Natural killer cell (primary cell): ENCODE measurements at regions not wholly inside any gene's neighbourhood (a gene's known extent, or its start where the extent isn't known, plus 50 kb on each side); places are given as distances from the start of the nearest gene placed in this dataset.

ENCODE experiments used
- ATAC-seq, 3 donors: fragments of 150-1000 bp in 2 of 3; fragments of 200-7000 bp in 1 of 3; cut with Tn5 transposase; 1 replicate in 1 of 3; 2 replicates in 2 of 3; pipeline ENCODE4 v1.10.0; 2021; ENCODE audit warnings: mild to moderate bottlenecking in 2 of 3, moderate library complexity in 2 of 3
- DNase-seq, 2 donors: peaks; one replicate each; pipeline versions ENCODE4 v3.0.0 to v3.0.0-alpha.2; 2013 to 2021; ENCODE audit warnings: mixed read lengths in 1 of 2
- H3K27ac ChIP-seq: one replicate; pipeline ENCODE4 v1.5.1; 2013; ENCODE audit warnings: mild to moderate bottlenecking, low read length
- H3K27me3 ChIP-seq: one replicate; pipeline ENCODE4 v1.6.1; 2013; ENCODE audit warnings: low read length; ENCODE audit not compliant: control insufficient read depth, insufficient read depth
- H3K36me3 ChIP-seq: one replicate; pipeline ENCODE4 v1.6.1; 2013; ENCODE audit warnings: low read length; ENCODE audit not compliant: control insufficient read depth, insufficient read depth
- H3K4me1 ChIP-seq: one replicate; pipeline ENCODE4 v1.6.1; 2013; ENCODE audit warnings: low read length; ENCODE audit not compliant: control insufficient read depth, insufficient read depth
- H3K4me3 ChIP-seq: one replicate; pipeline ENCODE4 v1.5.1; 2013; ENCODE audit warnings: low read length
- H3K9me3 ChIP-seq: one replicate; pipeline ENCODE4 v1.6.1; 2013; ENCODE audit warnings: low read length; ENCODE audit not compliant: control insufficient read depth, insufficient read depth
- H3K27ac Mint-ChIP-seq, 2 donors: one replicate each; pipeline ENCODE4 v1.8.0; 2022; ENCODE audit warnings: mild to moderate bottlenecking in 2 of 2, mixed read lengths in 2 of 2, moderate library complexity in 1 of 2
- H3K27me3 Mint-ChIP-seq, 2 donors: one replicate each; pipeline ENCODE4 v1.8.0; 2022; ENCODE audit warnings: low read depth in 2 of 2, mixed read lengths in 2 of 2
- H3K36me3 Mint-ChIP-seq: one replicate; pipeline ENCODE4 v1.8.0; 2022; ENCODE audit warnings: mixed read lengths
- H3K4me1 Mint-ChIP-seq, 2 donors: one replicate each; pipeline ENCODE4 v1.8.0; 2022; ENCODE audit warnings: mixed read lengths in 2 of 2
- H3K4me3 Mint-ChIP-seq: one replicate; pipeline ENCODE4 v1.8.0; 2022; ENCODE audit warnings: mild to moderate bottlenecking, moderate library complexity, mixed read lengths
- H3K9me3 Mint-ChIP-seq, 2 donors: one replicate each; pipeline ENCODE4 v1.8.0; 2022; ENCODE audit warnings: mixed read lengths in 2 of 2
- WGBS: methylation state at CpG from one replicate; pipeline ENCODE4 v1.1.7; 2013; ENCODE audit warnings: missing lambda C conversion rate; ENCODE audit not compliant: insufficient coverage; 5-methylcytosine and 5-hydroxymethylcytosine counted together
- intact Hi-C: fragments of 100-400 bp; cut with micrococcal nuclease; formaldehyde crosslinking; loops from one replicate; pipeline ENCODE4 v1.14.2; 2022
- TF ChIP-seq, protein P1 (sequence below): fragments of 200-600 bp; IDR thresholded peaks from one replicate; pipeline ENCODE4 v1.8.0; 2022; ENCODE audit warnings: antibody characterized with exemption

GRCh38 chr3:139251529-139251928 lies 92.3 kb upstream of the MRPS22 start:
- TF ChIP-seq, protein P1, sequence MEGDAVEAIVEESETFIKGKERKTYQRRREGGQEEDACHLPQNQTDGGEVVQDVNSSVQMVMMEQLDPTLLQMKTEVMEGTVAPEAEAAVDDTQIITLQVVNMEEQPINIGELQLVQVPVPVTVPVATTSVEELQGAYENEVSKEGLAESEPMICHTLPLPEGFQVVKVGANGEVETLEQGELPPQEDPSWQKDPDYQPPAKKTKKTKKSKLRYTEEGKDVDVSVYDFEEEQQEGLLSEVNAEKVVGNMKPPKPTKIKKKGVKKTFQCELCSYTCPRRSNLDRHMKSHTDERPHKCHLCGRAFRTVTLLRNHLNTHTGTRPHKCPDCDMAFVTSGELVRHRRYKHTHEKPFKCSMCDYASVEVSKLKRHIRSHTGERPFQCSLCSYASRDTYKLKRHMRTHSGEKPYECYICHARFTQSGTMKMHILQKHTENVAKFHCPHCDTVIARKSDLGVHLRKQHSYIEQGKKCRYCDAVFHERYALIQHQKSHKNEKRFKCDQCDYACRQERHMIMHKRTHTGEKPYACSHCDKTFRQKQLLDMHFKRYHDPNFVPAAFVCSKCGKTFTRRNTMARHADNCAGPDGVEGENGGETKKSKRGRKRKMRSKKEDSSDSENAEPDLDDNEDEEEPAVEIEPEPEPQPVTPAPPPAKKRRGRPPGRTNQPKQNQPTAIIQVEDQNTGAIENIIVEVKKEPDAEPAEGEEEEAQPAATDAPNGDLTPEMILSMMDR = no peak

GRCh38 chr3:139252719-139253118 lies 91.1 kb upstream of the MRPS22 start:
- DNase-seq (no peak), ATAC-seq (no peak)
- no peak overlapping the region for H3K27ac ChIP-seq
- intact Hi-C loops = no loop called here
- H3K4me1 ChIP-seq = no peaks in the 10 kb centered on the region
- H3K27me3 ChIP-seq = no peaks in the 10 kb centered on the region
- no peaks in the 10 kb centered on the region for H3K9me3 ChIP-seq
- 84% methylated on average over 7 of the region's 7 CpGs for WGBS
- Mint-ChIP-seq H3K9me3 (peaks cover 0 to 2% of the 10 kb centered on the region in 2 donors), H3K27me3 (peaks cover 14 to 18% of the 10 kb centered on the region in 2 donors), H3K27ac (no peak overlapping the region), H3K36me3 (no peaks in the 10 kb centered on the region), H3K4me3 (no peak overlapping the region), H3K4me1 (no peaks in the 10 kb centered on the region)
- no peaks in the 10 kb centered on the region for H3K36me3 ChIP-seq
- H3K4me3 ChIP-seq = no peak overlapping the region
- TF ChIP-seq, protein P1 = no peak

More at GRCh38 chr3:139251529-139251928, 92.3 kb upstream of the MRPS22 start:
- no peak for DNase-seq
- H3K9me3 ChIP-seq = no peaks in the 10 kb centered on the region
- no peak overlapping the region for H3K4me3 ChIP-seq
- peaks cover 0 to 2% of the 10 kb centered on the region in 2 donors for H3K9me3 Mint-ChIP-seq
- no peak overlapping the region for H3K27ac ChIP-seq
- ATAC-seq = no peak
- no peaks in the 10 kb centered on the region for H3K27me3 ChIP-seq
- no peaks in the 10 kb centered on the region for H3K4me1 Mint-ChIP-seq
- intact Hi-C loops = no loop called here
- peaks cover 18 to 25% of the 10 kb centered on the region in 2 donors for H3K27me3 Mint-ChIP-seq
- H3K27ac Mint-ChIP-seq = no peak overlapping the region
- no peaks in the 10 kb centered on the region for H3K36me3 ChIP-seq
- 75% methylated on average over 4 of the region's 4 CpGs for WGBS
- H3K4me3 Mint-ChIP-seq = no peak overlapping the region
- no peaks in the 10 kb centered on the region for H3K36me3 Mint-ChIP-seq
- H3K4me1 ChIP-seq = no peaks in the 10 kb centered on the region

DNA sequence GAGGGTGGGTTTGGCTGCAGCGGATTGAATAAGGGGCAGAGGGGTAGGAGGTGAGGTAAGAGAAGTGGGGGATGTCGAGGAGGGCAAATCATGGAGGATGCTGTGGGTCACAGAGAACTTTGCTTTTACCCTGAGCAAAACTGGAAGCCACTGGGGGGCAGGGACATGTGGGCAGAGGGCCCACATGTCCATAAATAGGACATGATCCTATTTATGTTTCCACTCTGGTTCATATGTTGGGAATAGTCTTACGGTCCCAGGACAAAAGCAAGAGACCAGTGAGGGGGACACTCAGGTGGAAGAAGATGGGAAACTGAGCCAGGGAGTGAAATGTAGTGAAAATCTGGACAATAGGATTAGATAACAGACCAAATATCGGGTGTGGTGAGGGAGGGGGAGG lies 85.5 kb upstream of the MRPS22 start:
- Mint-ChIP-seq H3K27me3 (peaks cover 19 to 25% of the 10 kb centered on the region in 2 donors), H3K4me1 (no peaks in the 10 kb centered on the region), H3K9me3 (no peaks in the 10 kb centered on the region), H3K4me3 (no peak overlapping the region), H3K27ac (no peak overlapping the region), H3K36me3 (no peaks in the 10 kb centered on the region)
- intact Hi-C loops = no loop called here
- no peaks in the 10 kb centered on the region for H3K36me3 ChIP-seq
- no peak overlapping the region for H3K4me3 ChIP-seq
- DNase-seq = no peak
- H3K27ac ChIP-seq = no peak overlapping the region
- TF ChIP-seq, protein P1 = no peak
- ATAC-seq = no peak
- no peaks in the 10 kb centered on the region for H3K9me3 ChIP-seq
- no peaks in the 10 kb centered on the region for H3K27me3 ChIP-seq
- H3K4me1 ChIP-seq = no peaks in the 10 kb centered on the region
- 68% methylated on average over 4 of the region's 4 CpGs for WGBS

- ATAC-seq = no peak
- Mint-ChIP-seq H3K27me3 (peaks cover 13 to 25% of the 10 kb centered on the region in 2 donors), H3K27ac (no peak overlapping the region), H3K9me3 (no peaks in the 10 kb centered on the region), H3K4me1 (no peaks in the 10 kb centered on the region), H3K4me3 (no peak overlapping the region), H3K36me3 (no peaks in the 10 kb centered on the region)
- TF ChIP-seq, protein P1 = no peak
- Histone ChIP-seq H3K4me1 (no peaks in the 10 kb centered on the region), H3K27ac (no peak overlapping the region), H3K36me3 (no peaks in the 10 kb centered on the region), H3K27me3 (no peaks in the 10 kb centered on the region), H3K4me3 (no peak overlapping the region), H3K9me3 (no peaks in the 10 kb centered on the region)
- intact Hi-C loops = no loop called here
- 69% methylated on average over 2 of the region's 2 CpGs for WGBS
- DNase-seq = no peak
These were observed 84.4 kb upstream of the MRPS22 start for GRCh38 chr3:139259398-139259797.
